Left ventricle myocardium inferior (tissue), 1 donor: ENCODE measurements at regions not wholly inside any gene's neighbourhood (a gene's known extent, or its start where the extent isn't known, plus 50 kb on each side); places are given as distances from the start of the nearest gene placed in this dataset.

Experiments
- DNase-seq: peaks from one replicate; pipeline ENCODE4 v3.0.0-alpha.2; 2020
- H3K27ac ChIP-seq: fragments of 200-600 bp; replicated peaks from 2 replicates; pipeline ENCODE4 v1.8.0; 2021
- H3K27me3 ChIP-seq: fragments of 200-600 bp; 2 replicates; pipeline ENCODE4 v1.8.0; 2021; ENCODE audit warnings: low read depth
- H3K36me3 ChIP-seq: fragments of 200-600 bp; 2 replicates; pipeline ENCODE4 v1.8.0; 2021
- H3K4me1 ChIP-seq: fragments of 200-600 bp; 2 replicates; pipeline ENCODE4 v1.8.0; 2021
- H3K4me3 ChIP-seq: fragments of 200-600 bp; 2 replicates; pipeline ENCODE4 v1.8.0; 2021; ENCODE audit warnings: mild to moderate bottlenecking, moderate library complexity
- H3K9me3 ChIP-seq: fragments of 200-600 bp; replicated peaks from 2 replicates; pipeline ENCODE4 v1.8.0; 2021
- CTCF ChIP-seq: fragments of 200-600 bp; IDR thresholded peaks from 2 replicates; pipeline ENCODE4 v1.8.0; 2021; ENCODE audit warnings: antibody characterized with exemption, mild to moderate bottlenecking, borderline replicate concordance
- intact Hi-C: fragments of 100-400 bp; cut with micrococcal nuclease; formaldehyde crosslinking; loops from one replicate; pipeline ENCODE4 v1.11.0; 2022
- donor health status: DM: no; HTN: yes; CAD: no; lungs with severe emphysema.

- no peak for TF ChIP-seq CTCF
- Histone ChIP-seq H3K36me3 (no peaks in the 10 kb centered on the region), H3K4me1 (no peaks in the 10 kb centered on the region), H3K9me3 (no peaks in the 10 kb centered on the region), H3K4me3 (no peak overlapping the region), H3K27me3 (no peaks in the 10 kb centered on the region), H3K27ac (no peak overlapping the region)
- DNase-seq, result no peak
- intact Hi-C loops, result loop anchor here (5.0 kb wide), 1 partner anchor 50 kb away; no protein-coding TSS in a partner anchor
These were observed 91.4 kb upstream of the POU1F1 start for GRCh38 chr3:87367736-87368135.

- H3K9me3 ChIP-seq, result no peaks in the 10 kb centered on the region
- no peak for DNase-seq
- H3K27ac ChIP-seq, result no peak overlapping the region
- intact Hi-C loops, result no loop called here
- no peak overlapping the region for H3K4me3 ChIP-seq
- no peak for TF ChIP-seq CTCF
- H3K27me3 ChIP-seq, result no peaks in the 10 kb centered on the region
- no peaks in the 10 kb centered on the region for H3K36me3 ChIP-seq
- H3K4me1 ChIP-seq, result no peaks in the 10 kb centered on the region
These were observed 87.3 kb upstream of the POU1F1 start for GRCh38 chr3:87363721-87364120.

GRCh38 chr3:87361956-87362355, 85.6 kb upstream of the POU1F1 start:
- Histone ChIP-seq H3K4me3 (no peak overlapping the region), H3K27ac (no peak overlapping the region), H3K27me3 (no peaks in the 10 kb centered on the region), H3K36me3 (no peaks in the 10 kb centered on the region), H3K4me1 (no peaks in the 10 kb centered on the region), H3K9me3 (no peaks in the 10 kb centered on the region)
- DNase-seq, result no peak
- intact Hi-C loops, result no loop called here
- no peak for TF ChIP-seq CTCF

GRCh38 chr3:87361271-87361670, 84.9 kb upstream of the POU1F1 start:
- intact Hi-C loops, result no loop called here
- H3K27me3 ChIP-seq, result no peaks in the 10 kb centered on the region
- H3K4me1 ChIP-seq, result no peaks in the 10 kb centered on the region
- H3K36me3 ChIP-seq, result no peaks in the 10 kb centered on the region
- no peak for DNase-seq
- H3K4me3 ChIP-seq, result no peak overlapping the region
- TF ChIP-seq CTCF, result no peak
- H3K9me3 ChIP-seq, result no peaks in the 10 kb centered on the region
- H3K27ac ChIP-seq, result no peak overlapping the region

GRCh38 chr3:87359826-87360225, 83.4 kb upstream of the POU1F1 start:
- H3K27ac ChIP-seq, result no peak overlapping the region
- H3K4me3 ChIP-seq, result no peak overlapping the region
- intact Hi-C loops, result no loop called here
- H3K9me3 ChIP-seq, result no peaks in the 10 kb centered on the region
- DNase-seq, result no peak
- H3K27me3 ChIP-seq, result no peaks in the 10 kb centered on the region
- no peaks in the 10 kb centered on the region for H3K4me1 ChIP-seq
- no peaks in the 10 kb centered on the region for H3K36me3 ChIP-seq
- no peak for TF ChIP-seq CTCF

- no peak overlapping the region for H3K4me3 ChIP-seq
- H3K27me3 ChIP-seq, result no peaks in the 10 kb centered on the region
- H3K4me1 ChIP-seq, result no peaks in the 10 kb centered on the region
- H3K27ac ChIP-seq, result no peak overlapping the region
- H3K36me3 ChIP-seq, result no peaks in the 10 kb centered on the region
- no peaks in the 10 kb centered on the region for H3K9me3 ChIP-seq
- no peak for TF ChIP-seq CTCF
- intact Hi-C loops, result no loop called here
- DNase-seq, result no peak
These were observed 82.6 kb upstream of the POU1F1 start for GRCh38 chr3:87359025-87359424.
